NCI-H524 (cell line): ENCODE measurements at regions not wholly inside any gene's neighbourhood (a gene's known extent, or its start where the extent isn't known, plus 50 kb on each side); places are given as distances from the start of the nearest gene placed in this dataset.
A peak's percentile ranks its signal among the peaks of the same experiment; 100 is the strongest.

ENCODE experiments used
- DNase-seq, 2 experiments: peaks; one replicate each; lab custom pipeline; 2025; lab: John Stamatoyannopoulos, UW

DNA sequence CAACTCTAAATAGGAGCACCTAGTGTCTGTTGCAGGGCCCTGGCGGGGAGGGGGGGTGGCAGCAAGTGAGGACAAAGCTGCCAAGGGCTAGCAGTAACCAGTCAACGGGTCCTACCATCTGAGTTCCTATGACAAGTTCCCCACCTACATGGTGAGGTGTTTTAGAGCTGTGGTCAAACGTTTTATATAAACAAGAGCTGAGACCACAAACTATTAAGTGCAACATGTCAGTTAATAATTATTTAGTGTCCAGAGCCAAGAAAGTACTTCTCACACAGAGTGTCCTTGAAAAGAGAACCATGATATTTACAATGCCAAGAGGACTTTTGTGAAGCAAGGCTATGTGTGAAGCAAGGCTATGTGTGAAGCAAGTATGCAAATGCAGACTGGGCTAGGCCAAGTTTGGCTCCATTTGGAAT lies 434.7 kb downstream of the TNS3 start:
- DNase-seq, result no peak

DNA sequence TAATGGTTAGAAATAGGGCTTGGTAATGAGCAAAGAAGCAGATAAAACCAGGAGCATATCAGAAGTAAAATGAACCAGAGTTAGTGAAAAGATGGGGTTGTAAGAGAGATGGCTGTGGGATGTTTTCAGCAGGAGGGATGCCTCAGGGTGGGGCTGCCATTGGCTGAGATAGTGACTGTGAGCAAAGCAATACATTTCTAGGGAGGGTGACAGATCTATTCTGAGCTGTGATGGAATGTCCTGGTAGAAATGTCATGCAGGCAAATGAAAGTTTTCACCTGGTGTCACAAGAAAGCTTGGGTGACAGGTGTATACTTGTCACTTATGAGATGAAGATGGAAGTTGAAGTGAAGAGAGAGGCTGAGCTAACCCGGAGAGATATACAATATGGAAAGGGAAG lies 435.9 kb downstream of the TNS3 start:
- no peak for DNase-seq

DNA sequence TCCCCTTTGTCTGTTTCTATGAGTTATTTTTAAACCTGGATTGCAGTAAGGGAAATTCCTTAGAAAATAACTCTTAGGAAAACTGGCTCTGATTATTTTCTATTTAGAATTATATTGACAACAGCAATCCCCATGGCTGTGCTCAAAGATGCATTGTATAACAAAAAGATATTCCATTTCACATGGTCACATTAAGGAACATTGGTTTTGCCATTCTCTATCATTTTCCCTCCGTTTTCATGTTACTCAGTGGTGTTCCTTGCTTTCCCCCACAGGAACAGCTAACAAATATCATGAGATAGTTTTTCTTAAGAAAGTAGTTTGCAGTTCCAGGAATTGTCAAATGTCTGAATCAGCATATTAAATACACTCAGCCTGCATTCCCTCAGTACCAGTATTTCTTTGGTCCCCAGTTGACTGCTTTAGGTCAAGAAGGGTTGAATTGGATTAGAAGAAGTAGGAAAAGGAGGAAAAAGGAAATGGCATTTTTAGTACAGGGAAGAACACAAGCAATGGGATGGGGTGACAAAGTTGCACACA lies 436.7 kb downstream of the TNS3 start:
- no peak for DNase-seq

DNA sequence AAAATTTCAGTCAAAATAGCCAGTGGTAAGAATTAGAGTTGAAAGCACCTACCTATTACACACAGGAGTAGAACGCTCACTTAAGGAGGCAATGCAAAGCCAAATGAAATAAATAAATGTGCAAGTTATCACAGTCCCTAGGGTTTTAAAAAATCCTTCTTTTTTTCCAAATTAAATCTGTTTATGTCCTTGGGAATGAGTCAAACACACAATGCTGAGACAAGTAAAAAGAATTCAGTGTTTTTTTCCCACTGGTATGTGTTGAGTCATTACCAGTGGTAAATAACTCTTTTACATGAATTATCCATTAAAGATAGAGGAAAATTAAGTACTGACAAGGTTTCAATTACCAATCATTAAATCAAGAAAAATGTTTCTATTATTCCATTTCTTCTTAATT lies 438.6 kb downstream of the TNS3 start:
- no peak for DNase-seq

DNA sequence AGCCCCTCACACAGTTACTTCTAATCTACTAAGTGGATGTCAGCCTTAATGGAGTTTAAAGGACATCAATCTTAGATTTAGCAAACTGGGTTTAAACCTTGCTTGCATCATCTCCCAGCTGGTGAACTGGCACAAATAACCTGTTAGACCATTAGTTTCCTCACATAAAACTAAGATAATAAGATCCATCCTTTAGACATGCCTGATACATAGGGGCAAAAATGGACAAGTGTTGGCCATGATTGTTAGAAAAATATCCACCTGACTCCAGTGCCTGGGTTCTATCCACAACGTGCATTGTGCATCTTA lies 439.1 kb downstream of the TNS3 start:
- DNase-seq, result no peak

DNA sequence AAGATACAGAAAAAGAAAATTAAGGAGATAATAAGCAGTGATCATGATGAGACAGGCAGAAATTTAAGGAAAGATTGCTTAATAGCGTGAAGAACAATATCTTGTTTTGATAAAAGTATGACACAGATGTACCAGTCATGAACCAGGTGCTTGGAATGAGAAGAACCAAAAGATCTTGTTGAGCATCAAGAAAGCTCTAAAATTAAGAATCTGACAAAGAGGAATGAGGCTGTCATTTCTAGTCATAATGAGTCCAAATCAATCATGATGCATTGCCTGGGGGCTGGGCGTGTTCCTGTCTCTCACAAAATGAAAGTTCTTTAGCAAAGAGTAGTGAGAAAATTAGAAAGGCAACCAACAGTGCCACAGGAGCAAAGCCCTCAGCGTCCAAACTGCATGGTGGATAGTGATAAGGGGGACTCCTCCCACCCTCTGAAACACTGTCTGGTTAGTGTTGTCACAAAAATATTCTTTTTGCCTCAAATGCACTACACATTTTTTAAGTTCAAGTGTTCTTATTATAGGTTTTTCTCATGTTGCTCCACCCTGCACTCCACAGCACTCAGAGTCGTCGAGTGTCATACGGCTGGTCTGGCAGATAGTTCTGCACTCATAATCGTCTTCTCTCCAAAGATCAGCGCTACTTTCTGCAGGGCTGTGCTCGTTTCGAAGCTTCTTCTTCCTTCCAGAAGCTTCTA lies 439.6 kb downstream of the TNS3 start:
- no peak for DNase-seq

DNA sequence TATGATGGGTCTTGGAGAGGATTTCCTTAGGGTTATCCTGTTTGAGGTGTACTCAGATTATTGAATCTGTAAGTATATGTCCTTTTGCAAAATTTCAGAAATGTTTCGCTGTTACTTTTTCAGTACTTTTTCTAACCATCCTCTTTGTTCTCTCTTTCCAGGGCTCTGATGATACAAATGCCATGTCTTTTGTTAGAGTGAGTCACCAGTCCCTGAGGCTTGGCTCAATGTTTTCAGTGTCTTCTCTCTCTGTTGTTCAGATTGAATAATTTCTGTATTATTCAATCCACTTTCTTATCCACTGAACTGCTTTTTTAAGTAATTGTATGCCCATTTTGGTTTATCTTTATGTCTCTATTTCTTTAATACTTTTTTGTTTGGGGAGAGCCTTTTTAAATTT lies 449.4 kb downstream of the TNS3 start:
- no peak for DNase-seq

DNA sequence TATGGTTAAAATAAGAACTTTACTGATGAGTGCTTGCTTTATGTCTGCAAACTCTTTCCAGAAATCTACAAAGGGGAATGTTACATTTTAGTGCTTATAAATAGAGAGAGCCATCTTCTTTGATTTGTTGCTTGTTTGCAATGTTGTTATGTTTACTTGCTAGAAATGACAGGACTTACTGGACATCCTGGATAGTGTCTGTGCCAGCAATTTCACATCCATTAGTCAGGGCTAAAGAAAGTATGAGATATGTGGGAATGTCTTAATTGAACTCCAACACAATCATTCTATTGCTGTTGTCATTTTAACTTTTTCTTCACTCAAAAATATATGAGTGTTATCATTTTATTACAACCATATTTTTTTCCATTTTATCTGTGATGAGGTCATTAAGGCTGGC lies 453.2 kb downstream of the TNS3 start:
- DNase-seq, result no peak

DNA sequence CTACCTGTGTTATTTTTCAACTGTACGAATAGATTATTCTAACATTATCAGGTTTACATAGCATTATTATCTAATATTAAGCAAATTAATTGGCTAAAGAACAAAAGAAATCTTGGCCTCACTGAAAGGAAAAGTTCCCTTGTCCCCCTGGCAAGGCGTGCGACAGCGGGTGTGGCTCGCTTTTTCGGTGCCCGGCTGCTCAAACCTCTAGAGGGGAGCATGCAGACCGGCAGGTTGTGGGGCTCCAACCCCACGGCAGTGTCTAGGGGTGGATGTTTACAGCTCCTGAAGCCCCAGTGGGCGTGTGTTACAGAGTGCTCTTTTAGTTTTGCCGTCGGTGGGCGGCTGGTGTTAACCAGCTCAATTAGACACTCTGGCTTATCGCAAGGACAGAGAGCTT lies 456.4 kb downstream of the TNS3 start:
- DNase-seq, result no peak

DNA sequence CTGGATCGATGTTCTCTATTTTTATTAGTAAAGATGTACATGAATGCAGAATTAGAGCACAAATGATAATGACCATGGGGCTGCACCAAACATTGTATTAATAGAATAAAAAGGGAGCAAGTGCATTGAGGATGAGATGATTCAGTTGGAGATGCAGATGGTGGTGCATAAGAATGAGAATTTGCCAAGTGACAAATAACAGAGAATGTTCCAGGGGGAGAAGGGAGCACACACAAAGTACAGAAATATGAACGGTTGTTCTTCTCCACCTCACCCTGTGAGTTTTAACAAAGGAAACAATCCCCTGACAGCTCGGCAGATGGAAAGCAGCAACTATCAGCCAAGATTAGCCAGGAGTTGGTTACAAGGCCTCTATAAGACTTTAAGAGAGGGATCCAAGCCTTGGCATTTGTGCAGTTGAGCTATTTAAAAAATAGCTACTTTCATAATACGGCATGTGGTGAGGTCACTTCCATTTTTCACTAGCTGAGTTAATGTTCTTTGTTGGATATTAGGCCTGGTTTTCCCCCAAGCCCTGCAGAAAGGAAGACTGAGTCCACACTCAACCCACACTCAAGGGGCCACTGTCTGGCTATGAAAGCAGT lies 462.5 kb downstream of the TNS3 start:
- DNase-seq, result no peak

DNA sequence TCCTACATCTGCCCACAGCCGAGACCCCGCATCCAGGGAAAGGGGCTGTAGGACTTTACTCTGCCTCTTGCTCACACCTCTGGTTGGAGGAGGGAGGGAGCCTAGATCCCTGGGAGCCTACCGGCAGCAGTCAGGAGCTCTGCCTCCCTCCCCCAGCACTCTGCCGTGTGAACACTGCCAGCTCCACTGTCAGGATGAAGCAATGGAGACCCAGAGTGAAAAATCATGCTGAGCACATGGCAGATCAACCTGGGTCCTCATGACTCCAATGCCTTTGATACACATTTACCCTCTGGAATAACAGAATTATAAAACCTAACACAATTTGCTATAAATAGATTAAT lies 477.7 kb downstream of the TNS3 start:
- no peak for DNase-seq

DNA sequence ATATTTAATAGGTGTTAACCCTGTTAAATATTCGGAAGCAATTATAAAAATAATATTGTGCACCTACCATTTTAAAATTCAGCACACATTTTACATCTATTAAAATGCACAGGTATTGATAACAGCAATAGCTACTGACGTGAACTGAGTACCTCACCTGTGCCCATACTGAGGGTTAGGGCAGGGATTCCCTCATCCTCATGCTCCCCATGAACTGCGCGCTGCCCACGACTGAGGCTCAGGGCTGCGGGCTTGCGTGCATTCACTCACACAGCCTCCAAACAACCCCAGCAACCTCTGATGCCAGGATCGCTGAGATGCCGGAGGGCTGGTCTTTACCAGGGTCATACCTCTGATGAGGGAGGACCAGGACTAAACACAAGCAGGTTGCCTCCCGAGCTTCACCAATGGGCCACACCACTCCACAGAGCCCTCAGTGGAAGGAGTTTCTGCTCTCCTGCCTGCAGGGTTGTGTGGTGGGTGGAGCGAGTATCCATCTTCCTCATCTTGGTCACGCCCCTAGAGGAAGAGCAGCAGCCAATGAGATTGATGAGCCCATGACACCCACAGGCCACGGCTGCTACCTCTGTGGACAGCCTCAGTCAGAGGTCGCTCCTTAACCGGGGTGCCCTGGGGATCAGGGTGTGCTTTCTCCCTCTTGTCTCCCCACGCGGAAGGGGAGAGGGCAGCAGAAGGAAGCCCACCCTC lies 478.3 kb downstream of the TNS3 start:
- DNase-seq, result no peak

DNA sequence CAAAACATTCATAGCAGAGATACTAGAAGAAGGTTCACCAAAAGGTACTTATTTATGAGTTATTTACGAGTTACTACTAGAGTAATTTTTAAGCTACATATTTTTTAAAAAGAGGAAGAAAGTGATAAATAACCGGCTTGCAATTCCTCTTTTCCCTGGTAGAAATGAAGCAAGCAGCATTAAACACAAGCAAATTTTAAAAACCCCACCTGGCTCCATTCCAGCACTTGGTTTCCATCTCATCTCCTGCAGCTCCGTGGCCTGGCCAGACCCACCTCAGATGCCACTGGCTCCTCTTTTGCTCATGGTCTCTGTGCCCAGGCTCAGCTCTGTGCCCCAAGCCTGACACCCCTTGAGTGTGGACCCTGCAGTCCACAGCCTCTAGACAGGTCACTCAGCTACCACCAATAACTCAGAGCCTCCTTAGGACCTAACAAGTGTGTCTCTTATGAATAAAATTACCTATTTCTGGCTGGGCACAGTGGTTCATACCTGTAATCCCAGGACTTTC lies 479.5 kb downstream of the TNS3 start:
- no peak for DNase-seq

DNA sequence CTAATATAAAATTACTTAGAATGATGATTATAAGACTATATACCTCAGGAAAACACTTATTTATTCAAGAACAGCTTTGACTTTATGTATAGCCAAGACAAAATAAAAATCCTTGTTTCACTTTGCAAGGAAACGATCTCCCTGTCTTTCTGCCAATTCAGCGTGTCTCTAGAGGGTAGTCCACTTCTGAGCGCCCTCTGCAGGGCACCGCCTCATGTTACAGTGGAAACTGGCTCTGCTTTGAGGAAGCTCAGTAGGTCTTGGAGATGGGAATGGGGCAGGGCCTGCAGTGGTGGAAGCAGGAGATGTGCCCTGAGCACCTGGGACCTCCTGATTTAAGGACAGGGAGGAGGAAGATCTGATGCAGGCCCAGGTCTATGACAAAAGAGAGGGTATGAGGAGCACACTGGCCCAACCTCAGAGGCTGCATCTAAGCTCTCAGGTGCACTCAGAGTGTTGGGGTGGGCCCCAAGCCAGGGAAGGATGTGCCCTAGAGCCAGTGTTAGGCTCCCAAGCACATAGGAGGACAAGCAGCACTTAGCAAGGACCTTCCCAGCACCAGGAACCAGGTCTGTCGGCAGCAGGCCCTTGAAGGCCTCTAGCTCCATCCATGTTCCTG lies 481.0 kb downstream of the TNS3 start:
- DNase-seq, result peak in 1 of 2 experiments; percentile 49

DNA sequence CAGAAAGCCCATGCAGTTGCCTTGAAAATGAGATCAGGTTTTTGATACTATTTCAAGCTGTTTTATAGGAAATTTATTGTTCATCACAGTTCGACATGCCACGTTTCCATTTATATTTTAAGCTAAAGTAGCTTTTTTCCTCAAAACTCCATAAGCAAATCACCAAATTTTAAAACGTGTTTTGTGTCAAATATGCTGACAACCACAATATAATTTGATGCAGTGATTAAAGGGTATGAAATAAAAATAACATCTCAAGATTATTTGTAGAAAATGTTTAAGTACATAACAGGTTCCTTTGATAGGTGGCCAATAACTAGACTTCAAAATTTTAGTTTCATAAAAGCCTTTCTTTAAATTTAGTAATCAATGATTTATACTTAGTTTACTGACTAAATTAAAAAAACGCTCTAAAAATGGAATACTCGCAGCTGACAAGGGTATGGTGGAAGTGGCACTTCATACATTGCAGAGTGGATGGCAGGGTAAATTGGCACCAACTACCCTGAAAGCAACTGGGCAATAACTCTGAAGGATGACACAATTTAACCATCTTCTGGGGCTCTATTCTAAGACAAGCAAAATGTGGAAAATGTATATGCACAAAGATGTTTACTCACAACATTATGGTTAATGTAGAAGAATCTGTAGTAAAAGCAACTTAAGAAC lies 481.6 kb downstream of the TNS3 start:
- DNase-seq, result no peak

DNA sequence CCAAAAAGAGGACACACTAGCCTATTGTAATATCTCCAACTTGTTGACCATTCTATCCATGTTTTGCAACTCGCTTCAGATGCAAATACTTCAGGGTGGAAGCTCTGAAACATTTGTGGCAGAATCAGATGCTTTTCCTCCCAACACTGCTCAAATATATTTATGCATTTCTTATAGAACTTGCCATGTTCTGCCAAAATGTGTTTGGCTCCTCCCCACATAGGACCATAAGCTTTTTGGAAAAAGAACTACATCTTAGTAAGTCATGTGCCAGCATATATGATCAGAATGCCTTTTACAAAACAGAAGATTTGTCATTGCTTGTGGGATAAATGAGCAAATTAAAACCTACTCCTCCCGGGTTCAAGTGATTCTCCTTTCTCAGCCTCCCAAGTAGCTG lies 484.5 kb downstream of the TNS3 start:
- DNase-seq, result no peak

DNA sequence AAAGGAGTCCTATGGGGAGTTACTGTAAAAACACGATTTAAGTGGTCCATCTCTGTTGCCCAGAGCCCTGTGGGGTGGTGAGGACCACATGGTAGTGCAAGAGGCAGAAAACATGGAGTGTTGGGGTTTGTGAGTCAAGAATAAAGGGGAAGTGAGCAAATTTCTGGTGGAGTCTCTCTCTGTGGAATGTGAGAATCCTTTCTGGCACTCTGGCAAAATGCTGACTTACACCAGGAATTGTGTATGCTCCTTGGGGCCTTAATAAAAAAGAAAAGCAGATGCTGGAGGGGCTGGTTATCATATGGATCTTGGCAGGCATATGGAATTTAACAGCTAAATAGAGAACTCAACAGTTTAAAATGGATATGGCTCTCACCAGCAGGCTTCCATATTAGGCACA lies 486.0 kb downstream of the TNS3 start:
- no peak for DNase-seq

DNA sequence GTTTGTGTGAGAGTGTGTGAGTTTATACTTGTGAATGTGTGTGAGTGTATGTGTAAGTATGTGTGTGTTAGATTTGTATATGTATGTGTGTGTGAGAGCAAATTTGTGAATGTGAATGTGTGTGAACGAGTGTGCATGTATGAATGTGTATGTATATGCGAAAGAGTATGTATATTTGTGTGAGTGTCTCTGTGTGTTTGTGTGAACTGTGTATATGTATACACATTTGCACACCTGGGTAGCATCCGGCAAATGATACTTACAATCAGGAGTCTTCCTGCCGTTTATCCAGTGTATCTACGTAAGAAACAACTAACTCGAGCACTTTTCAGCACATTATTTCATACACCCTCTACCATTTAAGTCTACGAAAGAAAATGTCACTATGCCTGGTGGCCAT lies 487.4 kb downstream of the TNS3 start:
- no peak for DNase-seq

DNA sequence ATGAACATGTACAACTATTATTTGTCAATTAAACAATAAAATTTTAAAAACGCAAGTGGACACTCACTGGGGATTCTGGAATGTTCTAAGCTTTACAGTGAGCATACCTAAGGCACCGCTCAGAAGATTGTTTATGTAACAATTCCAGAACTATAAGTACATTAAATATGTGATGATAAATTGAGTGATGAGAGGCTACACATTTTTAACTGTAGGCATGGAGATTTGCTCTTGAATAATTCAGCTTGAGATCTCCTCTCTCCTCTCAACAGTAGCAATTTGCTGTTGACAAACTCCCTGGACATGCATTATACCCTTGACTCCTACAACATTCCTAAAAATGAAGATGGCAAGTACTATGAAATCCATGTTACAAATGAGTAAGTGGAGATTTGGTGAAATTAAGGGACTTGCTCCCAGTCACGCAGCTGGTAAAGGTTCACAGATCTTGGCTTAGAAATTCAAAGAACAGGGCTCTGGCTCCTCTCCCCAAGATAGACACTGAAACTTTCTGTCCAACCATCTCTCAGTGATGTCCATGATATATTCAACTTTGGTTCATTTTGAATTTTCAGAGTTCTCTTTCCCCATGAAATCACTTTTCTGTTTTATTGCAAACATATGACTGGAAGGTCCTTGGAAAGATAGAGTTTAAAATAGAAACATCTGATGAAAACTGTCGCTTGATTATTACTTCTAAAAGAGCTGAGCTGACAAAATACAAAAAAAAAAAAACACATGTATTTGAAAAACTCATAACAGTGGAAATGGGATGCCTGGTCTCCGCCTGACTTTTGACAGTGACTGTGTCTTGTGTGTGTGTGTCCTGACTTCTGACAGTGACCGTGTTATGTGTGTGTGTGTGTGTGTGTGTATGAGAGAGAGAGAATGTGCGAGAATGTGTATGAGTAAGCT lies 488.3 kb downstream of the TNS3 start:
- DNase-seq, result no peak

DNA sequence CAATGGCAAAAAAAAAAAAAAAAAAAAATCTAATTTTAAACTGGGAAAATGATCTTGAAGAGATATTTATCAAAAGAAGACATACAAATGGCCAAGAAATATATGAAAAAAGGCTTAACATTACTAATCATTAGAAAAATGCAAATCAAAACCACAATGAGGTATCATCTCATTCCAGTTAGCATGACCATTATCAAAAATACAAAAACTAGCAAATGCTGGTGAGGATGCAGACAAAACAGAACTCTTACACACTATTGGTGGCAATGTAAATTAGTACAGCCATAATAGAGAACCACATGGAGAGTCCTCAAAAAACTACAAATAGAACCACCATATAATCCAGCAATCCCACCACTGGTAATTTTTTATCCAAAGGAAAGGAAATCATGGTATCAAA lies 489.6 kb downstream of the TNS3 start:
- DNase-seq, result no peak

DNA sequence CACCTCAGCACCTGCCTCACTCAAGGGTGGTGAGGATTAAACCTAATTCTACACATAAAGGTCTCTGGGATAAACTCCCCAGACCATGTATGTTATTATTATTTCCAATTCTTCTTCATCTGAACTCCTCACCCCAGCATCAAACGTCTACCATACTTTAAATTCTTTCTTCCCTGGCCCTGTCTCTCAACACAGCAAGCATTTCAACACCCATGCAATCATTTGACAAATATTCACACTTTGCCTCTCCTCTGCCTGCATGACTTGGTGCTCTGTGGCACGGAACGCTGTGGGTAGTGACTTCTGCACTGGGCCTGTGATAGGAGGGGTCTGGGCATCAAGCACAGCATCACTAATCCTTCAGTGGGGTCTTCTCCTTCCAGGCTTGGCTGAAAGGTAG lies 490.8 kb downstream of the TNS3 start:
- no peak for DNase-seq
